Keratinocyte (primary cell): ENCODE measurements at regions not wholly inside any gene's neighbourhood (a gene's known extent, or its start where the extent isn't known, plus 50 kb on each side); places are given as distances from the start of the nearest gene placed in this dataset.

Source experiments
- DNase-seq: peaks from one replicate; pipeline ENCODE4 v3.0.0-alpha.2; 2011; ENCODE audit warnings: low read depth, missing footprints, low spot score
- FAIRE-seq: peaks from 2 replicates; lab custom pipeline; 2011; peaks lifted over from hg19 to GRCh38; lab: Jason Lieb, UNC
- H2AFZ ChIP-seq: 2 replicates; pipeline ENCODE4 v1.6.0; 2012; ENCODE audit warnings: low read length, control low read depth, inconsistent platforms; ENCODE audit not compliant: control insufficient read depth
- H3K27ac ChIP-seq: 2 replicates; pipeline ENCODE4 v1.5.1; 2011; ENCODE audit warnings: low read length; ENCODE audit not compliant: control insufficient read depth, insufficient read depth
- H3K27me3 ChIP-seq: 3 replicates; pipeline ENCODE4 v1.6.0; 2011; ENCODE audit warnings: low read length; ENCODE audit not compliant: control insufficient read depth, insufficient read depth; ENCODE audit errors: extremely low read depth
- H3K36me3 ChIP-seq, 2 experiments: 2 replicates in 1 of 2; 3 replicates in 1 of 2; pipeline ENCODE4 v1.5.1; 2011; ENCODE audit warnings: low read length in 2 of 2, mild to moderate bottlenecking in 1 of 2; ENCODE audit not compliant: control insufficient read depth in 2 of 2, insufficient read depth in 2 of 2; ENCODE audit errors: extremely low read depth in 1 of 2
- H3K4me1 ChIP-seq: 3 replicates; pipeline ENCODE4 v1.5.1; 2011; ENCODE audit warnings: low read length; ENCODE audit not compliant: control insufficient read depth, insufficient read depth; ENCODE audit errors: extremely low read depth
- H3K4me2 ChIP-seq: 3 replicates; pipeline ENCODE4 v1.6.0; 2011; ENCODE audit warnings: low read depth, low read length; ENCODE audit not compliant: control insufficient read depth, insufficient read depth; ENCODE audit errors: extremely low read depth
- H3K4me3 ChIP-seq, 3 experiments: fragments of 200-600 bp in 1 of 3; sonication (generic) in 1 of 3; 2 replicates in 2 of 3; 3 replicates in 1 of 3; pipeline ENCODE4 v1.5.1; 2011 to 2016; ENCODE audit warnings: low read length in 3 of 3, mild to moderate bottlenecking in 3 of 3, control low read depth in 2 of 3, inconsistent platforms in 1 of 3, low read depth in 1 of 3, mixed read lengths in 1 of 3, mixed run types in 1 of 3, moderate library complexity in 1 of 3; ENCODE audit not compliant: control insufficient read depth in 2 of 3, insufficient read depth in 2 of 3; ENCODE audit errors: extremely low read depth in 1 of 3
- H3K79me2 ChIP-seq: 2 replicates; pipeline ENCODE4 v1.6.0; 2012; ENCODE audit warnings: low read length; ENCODE audit not compliant: control insufficient read depth, insufficient read depth
- H3K9ac ChIP-seq: 3 replicates; pipeline ENCODE4 v1.6.0; 2011; ENCODE audit warnings: low read length; ENCODE audit not compliant: control insufficient read depth, insufficient read depth; ENCODE audit errors: extremely low read depth
- H3K9me1 ChIP-seq: 3 replicates; pipeline ENCODE4 v1.6.0; 2011; ENCODE audit warnings: low read length; ENCODE audit not compliant: control insufficient read depth, insufficient read depth; ENCODE audit errors: extremely low read depth
- H3K9me3 ChIP-seq: 2 replicates; pipeline ENCODE4 v1.5.1; 2012; ENCODE audit warnings: low read depth, low read length; ENCODE audit not compliant: control insufficient read depth
- H4K20me1 ChIP-seq: 3 replicates; pipeline ENCODE4 v1.6.0; 2011; ENCODE audit warnings: low read length; ENCODE audit not compliant: control insufficient read depth, insufficient read depth; ENCODE audit errors: extremely low read depth
- EZH2 ChIP-seq: IDR thresholded peaks from one replicate; pipeline ENCODE4 v1.6.1; 2012; ENCODE audit warnings: inconsistent platforms, mild to moderate bottlenecking, low read length, moderate library complexity
- dilution Hi-C: fragments of 300-500 bp; cut with MboI; formaldehyde crosslinking; loops from one replicate; pipeline ENCODE4 v1.7.0; 2020; ENCODE audit warnings: low sequenced_read_pairs; ENCODE audit not compliant: extremely low pct_ligation_motif_present
- TF ChIP-seq, protein P1 (sequence below), 3 experiments: IDR thresholded peaks in 1 of 3; conservative IDR thresholded peaks in 1 of 3; optimal IDR thresholded peaks in 1 of 3; 2 replicates in 2 of 3; 3 replicates in 1 of 3; pipeline versions ENCODE3 to v1.5.1; 2011; ENCODE audit warnings: low read length in 3 of 3, mild to moderate bottlenecking in 3 of 3, moderate library complexity in 2 of 3, control low read depth in 1 of 3, inconsistent platforms in 1 of 3; ENCODE audit not compliant: insufficient read depth in 2 of 3; ENCODE audit errors: extremely low read depth in 1 of 3

DNA sequence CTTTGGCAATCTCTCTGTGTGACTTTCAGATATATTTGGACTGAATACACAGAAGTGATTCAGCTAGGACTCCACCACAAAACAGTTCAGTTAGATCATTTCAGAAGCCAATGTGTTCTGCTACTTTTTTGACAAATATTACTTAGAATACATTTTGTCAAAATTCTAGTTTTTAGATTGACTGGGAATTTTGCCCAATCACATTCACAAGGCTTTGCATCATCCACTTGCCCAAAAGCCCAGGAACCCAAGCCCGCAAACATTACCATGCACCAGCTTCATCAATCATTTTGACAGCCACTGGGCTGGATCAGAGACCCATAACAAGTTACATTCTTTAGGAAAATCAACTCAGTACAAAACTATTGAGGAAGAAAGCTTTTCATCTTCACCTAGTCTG lies 256.6 kb upstream of the NDST3 start:
- no peaks in the 10 kb centered on the region for H3K79me2 ChIP-seq
- no peaks in the 10 kb centered on the region for H4K20me1 ChIP-seq
- no peak overlapping the region for H3K4me2 ChIP-seq
- no peaks in the 10 kb centered on the region for H3K9me3 ChIP-seq
- DNase-seq = no peak
- no peak for FAIRE-seq
- no peak overlapping the region for H3K4me3 ChIP-seq
- no peaks in the 10 kb centered on the region for H3K9me1 ChIP-seq
- no peak overlapping the region for H3K9ac ChIP-seq
- TF ChIP-seq, protein P1, sequence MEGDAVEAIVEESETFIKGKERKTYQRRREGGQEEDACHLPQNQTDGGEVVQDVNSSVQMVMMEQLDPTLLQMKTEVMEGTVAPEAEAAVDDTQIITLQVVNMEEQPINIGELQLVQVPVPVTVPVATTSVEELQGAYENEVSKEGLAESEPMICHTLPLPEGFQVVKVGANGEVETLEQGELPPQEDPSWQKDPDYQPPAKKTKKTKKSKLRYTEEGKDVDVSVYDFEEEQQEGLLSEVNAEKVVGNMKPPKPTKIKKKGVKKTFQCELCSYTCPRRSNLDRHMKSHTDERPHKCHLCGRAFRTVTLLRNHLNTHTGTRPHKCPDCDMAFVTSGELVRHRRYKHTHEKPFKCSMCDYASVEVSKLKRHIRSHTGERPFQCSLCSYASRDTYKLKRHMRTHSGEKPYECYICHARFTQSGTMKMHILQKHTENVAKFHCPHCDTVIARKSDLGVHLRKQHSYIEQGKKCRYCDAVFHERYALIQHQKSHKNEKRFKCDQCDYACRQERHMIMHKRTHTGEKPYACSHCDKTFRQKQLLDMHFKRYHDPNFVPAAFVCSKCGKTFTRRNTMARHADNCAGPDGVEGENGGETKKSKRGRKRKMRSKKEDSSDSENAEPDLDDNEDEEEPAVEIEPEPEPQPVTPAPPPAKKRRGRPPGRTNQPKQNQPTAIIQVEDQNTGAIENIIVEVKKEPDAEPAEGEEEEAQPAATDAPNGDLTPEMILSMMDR (optimal IDR thresholded peaks at IDR 0.05 in 1 of 3, IDR thresholded peaks at IDR 0.05 in 1 of 3, conservative IDR thresholded peaks at IDR 0.05 in 1 of 3; ENCODE audit: extremely low read depth in 1 of 3, insufficient read depth in 2 of 3, low read length in 3 of 3) = no peak
- no peak for TF ChIP-seq EZH2
- no peaks in the 10 kb centered on the region for H3K27me3 ChIP-seq
- H3K36me3 ChIP-seq = no peaks in the 10 kb centered on the region
- H2AFZ ChIP-seq = no peak overlapping the region
- dilution Hi-C loops = no loop called here
- no peaks in the 10 kb centered on the region for H3K4me1 ChIP-seq
- H3K27ac ChIP-seq = no peak overlapping the region

GRCh38 chr4:117783716-117784115 lies 250.6 kb upstream of the NDST3 start:
- Histone ChIP-seq H3K79me2 (no peaks in the 10 kb centered on the region), H3K4me2 (no peak overlapping the region), H3K9me3 (no peaks in the 10 kb centered on the region), H3K4me3 (no peak overlapping the region), H3K36me3 (no peaks in the 10 kb centered on the region), H3K27ac (no peak overlapping the region), H4K20me1 (no peaks in the 10 kb centered on the region), H2AFZ (peak overlapping the region; percentile 11), H3K9me1 (no peaks in the 10 kb centered on the region), H3K9ac (no peak overlapping the region), H3K4me1 (no peaks in the 10 kb centered on the region), H3K27me3 (no peaks in the 10 kb centered on the region)
- no peak for DNase-seq
- dilution Hi-C loops = no loop called here
- FAIRE-seq = no peak
- no peak for TF ChIP-seq EZH2
- TF ChIP-seq, protein P1 (optimal IDR thresholded peaks at IDR 0.05 in 1 of 3, IDR thresholded peaks at IDR 0.05 in 1 of 3, conservative IDR thresholded peaks at IDR 0.05 in 1 of 3; ENCODE audit: extremely low read depth in 1 of 3, insufficient read depth in 2 of 3, low read length in 3 of 3) = no peak
